DMS 273 (cell line): ENCODE measurements at regions not wholly inside any gene's neighbourhood (a gene's known extent, or its start where the extent isn't known, plus 50 kb on each side); places are given as distances from the start of the nearest gene placed in this dataset.

Source experiments
- DNase-seq: peaks from one replicate; lab custom pipeline; 2025; ENCODE audit not compliant: unreplicated experiment; lab: John Stamatoyannopoulos, UW

DNA sequence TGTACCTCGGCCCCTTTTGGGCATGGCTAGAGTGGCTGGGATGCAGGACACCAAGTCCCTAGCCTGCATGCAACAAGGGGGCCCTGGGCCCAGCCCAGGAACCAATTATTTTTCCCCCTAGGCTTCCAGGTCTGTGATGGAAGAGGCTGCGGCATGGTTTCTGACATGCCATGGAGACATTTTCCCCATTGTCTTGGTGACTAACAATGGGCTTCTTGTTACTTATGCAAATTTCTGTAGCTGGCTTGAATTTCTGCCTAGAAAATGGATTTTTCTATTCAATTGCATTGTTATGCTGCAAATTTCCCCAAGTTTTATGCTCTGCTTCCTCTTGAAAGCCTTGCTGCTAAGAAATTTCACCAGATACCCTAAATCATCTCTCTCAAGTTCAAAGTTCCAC is 1269.6 kb upstream of the CITED2 start:
- DNase-seq = no peak

DNA sequence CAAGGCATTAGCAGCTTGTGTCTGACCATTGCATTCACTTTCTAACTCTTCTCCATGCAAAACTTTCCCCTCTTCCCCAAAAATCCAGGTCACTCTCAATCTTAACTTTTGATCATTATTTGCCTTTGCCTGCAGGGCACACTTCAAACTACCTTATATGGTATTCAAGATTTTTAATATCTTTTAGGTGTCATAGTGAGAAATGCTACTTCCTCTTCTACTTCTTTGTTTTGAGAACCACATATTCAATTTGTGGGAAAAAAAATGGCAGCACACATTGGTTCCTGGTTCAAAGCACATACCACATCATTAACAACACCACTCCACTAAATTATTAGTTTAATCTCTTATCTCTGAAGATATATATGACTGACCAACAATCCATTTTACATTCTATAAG is 1267.0 kb upstream of the CITED2 start:
- no peak for DNase-seq

DNA sequence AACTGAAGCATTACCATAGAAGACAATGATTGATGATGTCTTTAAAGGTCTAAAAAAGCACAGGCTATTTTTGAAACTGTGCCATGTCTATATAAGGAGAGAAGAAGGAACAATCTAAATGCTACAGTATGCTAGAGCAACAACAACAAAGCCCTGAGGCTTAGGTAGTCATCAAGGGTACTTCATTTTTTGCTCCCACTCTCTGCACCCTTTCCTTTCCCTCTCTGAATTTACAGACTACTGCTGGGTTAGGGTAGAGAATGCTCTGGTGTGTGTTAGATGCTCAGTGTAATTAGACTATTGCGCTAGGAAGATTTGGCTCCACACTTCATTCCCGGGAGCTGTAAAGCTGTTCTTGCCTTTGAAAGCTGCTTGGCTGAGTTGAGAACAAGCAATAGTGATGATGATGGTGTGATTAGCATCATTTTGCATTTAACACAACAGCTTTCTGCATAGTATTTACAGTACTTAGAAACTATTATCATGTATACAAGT is 1262.5 kb upstream of the CITED2 start:
- DNase-seq = no peak

DNA sequence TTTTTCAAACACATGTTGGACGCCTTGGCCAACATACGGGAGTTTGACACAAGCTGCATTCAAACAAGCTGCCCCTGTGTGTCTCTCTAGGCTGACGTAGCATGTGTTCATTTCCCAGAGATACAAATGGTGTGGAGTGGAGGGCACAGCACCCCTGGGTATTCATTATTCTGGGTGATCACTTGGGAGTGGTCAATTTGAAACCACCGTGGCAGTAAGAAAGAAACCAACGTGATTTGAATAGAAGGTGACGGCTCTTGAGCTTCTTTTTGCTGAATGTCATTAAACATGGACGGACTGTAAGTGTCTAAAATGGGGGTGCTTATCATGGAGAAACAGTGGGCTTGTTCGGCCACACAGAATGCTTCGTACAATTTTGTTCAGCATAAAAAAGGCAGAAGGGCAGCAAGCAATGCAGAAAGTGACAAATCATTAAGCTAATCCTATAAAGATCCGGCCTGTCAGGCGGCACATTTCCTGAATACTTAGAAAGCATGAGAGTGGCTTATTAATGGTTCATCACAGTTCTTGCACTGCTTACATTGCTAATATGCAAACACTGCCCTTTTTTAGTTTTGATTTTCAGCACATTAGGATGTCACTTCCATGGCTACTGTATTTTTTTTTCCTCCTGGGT is 1261.9 kb upstream of the CITED2 start:
- DNase-seq = no peak

DNA sequence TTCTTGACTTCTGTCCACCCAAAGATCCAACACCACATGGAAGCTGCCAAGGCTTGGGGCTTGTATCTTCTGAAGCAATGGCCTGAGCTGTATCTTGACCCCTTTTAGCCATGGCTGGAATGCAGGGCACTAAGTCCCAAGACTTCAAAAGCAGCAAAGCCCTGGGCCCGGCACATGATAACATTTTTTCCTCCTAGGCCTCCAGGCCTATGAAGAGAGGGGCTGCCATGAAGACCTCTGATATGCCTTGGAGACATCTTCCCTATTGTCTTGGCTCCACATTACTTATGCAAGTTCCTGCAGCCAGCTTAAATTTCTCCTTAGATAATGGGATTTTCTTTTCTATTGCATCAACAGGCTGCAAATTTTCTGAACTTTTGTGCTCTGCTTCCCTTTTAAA is 1252.6 kb upstream of the CITED2 start:
- no peak for DNase-seq

DNA sequence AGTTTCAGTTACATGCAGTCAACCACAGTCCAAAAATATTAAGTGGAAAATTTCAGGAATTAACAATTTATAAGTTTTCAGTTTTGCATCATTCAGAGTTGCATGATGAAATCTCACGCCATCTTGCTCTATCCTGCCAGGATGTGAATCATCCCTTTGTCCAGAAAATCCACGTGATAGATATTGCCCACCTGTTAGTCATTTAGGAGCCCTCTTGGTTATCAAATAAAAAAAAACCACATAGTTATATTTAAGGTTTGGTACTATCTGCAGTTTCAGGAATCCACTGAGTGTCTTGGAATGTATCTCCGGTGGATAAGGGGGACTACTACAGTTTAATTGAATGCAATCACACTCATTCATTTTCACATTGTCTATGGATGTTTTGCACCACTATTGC is 1249.0 kb upstream of the CITED2 start:
- no peak for DNase-seq

DNA sequence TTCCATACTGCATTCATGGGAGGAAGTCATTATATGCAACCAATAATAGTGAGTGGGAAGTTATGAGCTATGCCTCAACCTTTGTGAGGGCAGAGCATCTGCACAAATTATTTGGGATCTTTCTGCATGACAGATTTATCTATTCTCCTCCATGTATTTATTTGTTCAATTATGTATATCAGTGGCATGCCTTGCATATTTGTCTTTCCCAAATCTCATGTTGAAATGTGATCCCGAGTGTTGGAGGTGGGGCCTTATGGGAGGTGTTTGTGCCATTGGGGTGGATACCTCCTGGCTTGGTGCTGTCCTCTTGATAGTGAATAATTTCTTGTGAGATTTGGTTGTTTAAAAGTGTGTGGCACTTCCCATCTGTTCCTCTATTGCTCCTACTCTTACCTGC is 1246.0 kb upstream of the CITED2 start:
- DNase-seq = no peak

DNA sequence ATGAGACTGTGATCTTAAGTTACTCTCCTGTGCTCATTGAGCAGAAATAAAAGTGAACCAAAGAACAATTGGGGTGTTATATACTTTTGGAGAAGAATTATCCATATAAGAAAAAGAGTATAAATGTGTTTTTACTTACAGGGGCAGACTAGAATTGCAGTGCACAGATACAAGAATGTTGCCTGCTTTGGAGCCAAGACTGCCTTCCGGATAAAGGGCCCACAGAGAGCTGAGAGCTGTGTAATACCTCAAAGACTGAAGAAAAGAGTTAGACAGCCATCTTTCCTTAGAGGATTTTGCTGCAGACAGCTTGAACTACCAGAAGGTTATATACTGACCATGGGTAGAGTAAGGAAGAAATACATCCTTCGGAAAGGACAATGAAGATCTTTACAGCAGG is 1235.5 kb upstream of the CITED2 start:
- no peak for DNase-seq

DNA sequence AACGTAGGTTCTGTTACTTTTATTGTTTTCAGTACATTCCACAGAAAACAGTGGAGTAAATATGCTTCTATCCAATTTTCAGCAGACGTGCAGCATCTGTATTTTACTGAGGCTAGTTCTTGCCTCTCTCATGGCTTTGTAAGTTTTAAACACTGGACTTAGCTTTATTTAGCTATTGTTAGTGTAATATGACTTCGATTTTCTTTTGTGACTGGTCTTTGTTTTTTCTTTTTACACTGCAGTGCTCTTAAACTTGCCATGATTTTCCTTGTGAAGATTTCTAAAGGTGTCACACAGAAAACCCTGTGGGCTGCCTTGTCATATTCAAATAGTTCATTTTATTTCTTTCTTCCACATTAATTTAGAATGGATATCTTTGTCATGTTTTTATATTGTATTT is 1234.9 kb upstream of the CITED2 start:
- DNase-seq = no peak

DNA sequence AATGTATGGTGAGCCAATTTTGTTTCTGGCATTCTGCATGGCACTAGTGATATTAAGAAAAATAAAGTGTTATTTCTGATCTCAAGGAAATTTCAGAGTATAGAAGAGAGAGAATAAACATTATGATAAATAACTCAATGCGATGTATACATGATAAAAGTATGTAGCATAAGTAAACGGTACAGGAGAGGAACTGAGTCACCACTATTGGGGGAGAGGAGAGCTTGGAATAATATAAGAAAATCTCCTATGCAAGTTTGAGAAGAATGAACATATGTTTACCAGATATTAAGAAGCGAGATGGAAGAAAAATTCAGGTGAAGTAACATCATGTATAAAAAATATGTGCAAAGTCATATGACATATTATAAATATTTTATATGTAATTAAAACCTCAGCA is 1230.3 kb upstream of the CITED2 start:
- DNase-seq = no peak

DNA sequence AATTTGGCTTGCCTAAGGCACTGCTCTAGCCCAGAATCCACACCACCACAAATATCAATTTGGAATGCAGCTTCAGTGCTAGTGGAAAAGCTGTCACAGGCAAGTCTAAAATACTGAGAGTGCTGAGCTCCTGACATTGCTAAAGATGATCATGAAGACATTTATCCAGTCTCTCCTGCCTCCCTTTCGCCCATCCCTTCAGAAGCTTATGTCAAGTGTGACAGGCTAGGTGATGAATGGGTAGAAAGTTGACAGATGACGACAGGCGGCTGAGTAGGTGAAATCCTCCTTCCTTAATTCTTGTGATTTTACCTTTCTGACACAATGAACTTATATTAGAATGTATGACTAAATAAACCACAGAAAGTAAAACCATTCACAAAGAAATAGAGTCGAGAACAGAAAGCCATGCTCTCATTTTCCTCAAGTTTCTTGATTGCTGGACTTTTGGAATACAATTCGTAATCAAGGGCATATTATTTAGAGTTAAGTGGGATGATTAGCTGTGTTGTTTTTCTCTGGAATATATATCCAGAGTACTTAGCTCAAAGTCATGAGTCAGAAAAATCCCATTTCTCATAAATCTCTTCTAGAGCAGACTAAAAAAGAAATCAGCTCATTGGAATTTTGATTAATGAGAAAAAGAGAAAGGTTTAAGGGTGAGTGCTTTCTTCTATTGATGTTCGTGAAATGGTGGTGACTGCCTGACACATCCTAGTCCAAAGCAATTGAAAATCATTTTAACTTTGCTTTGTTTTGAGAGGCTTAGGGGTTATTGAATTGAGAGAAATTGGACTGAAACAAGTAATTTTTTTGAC is 1228.2 kb upstream of the CITED2 start:
- no peak for DNase-seq

DNA sequence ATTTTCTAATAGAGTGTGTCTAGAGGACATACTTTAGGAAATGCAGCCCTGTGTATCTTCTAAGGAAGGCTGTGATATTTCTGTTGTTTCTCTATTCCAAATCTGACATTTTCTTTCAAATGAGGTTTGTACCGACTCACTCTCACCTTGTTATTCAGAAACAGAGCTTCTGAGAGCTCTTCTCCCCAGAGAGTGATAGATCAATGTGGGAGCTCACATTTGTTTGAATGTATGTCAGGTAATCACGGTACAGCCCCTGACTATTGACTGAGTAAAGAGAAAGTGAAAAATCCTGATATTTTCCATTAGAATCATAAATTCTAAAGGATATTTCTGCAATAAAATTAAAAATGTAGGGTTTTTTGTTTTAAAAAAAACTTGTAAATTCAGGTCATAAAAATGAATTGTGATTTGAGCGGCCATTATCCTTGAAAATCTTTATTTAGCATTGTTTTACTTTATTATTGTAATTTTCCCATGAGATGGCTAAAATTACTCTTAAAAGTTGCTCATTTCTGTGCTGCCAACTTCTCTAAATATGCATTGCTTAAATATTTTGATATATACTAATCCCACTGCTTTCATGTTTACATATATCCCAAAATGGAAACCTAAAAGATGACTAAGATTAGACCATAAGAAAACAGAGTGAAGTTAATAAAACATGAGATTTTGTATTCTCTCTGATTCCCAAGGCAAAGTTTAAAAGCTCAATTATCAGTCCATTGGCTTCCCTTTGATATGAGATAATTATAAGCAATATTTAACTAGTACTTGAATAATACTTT is 1226.8 kb upstream of the CITED2 start:
- DNase-seq = no peak

DNA sequence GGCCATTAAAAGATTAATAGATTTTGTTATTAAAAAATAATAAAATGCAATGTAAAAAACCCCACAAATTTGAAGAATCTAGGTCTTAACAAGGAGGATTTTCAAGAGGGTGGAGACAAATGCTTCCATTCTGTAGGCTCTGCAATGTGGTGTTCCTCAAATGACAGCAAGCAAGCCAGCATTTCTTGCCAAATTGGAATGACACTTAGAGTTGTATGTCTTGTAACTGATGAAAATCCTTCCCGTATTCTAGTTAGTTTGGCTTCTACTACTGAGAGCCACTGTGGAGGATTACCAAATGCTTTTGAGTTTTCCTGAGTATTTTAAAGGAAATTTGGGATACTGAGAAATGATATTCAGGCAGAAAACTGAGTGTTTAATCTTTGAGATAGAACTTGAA is 1225.5 kb upstream of the CITED2 start:
- no peak for DNase-seq

DNA sequence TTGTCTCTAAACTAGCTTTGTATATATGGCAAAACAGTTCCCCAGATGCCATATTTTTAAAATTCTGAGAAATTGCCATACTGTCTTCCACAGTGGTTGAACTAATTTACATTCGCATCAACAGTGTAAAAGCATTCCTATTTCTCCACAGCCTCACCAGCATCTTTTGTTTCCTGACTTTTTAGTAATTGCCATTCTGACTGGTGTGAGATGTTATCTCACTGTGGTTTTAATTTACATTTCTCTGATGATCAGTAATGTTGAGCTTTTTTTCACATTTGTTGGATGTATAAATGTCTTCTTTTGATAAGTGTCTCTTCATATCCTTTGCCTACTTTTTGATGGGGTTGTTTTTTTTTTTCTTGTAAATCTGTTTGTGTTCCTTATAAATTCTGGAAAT is 1222.7 kb upstream of the CITED2 start:
- DNase-seq = no peak

DNA sequence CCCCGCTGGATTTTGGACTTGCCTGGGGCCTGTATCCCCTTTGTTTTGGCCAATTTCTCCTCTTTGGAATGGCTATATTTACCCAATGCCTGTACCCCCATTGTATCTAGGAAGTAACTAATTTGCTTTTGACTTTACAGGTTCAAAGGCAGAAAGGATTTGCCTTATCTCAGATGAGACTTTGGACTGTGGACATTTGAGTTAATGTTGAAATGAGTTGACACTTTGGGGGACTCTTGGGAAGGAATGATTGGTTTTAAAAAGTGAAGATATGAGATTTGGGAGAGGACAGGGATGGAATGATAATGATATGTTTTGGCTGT is 1220.3 kb upstream of the CITED2 start:
- DNase-seq = no peak

DNA sequence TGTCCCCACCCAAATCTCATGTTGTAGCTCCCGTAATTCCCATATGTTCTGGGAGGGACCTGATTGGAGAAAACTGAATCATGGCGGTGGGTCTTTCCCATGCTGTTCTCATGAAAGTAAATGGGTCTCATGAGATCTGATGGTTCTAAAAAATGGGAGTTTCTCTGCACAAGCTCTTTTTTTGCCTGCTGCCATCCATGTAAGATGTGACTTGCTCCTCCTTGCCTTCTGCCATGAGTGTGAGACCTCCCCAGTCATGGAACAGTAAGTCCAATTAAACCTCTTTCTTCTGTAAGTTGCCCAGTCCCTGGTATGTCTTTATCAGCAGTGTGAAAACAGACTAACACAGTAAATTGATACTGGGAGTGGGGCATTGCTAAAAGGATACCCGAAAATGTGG is 1218.4 kb upstream of the CITED2 start:
- no peak for DNase-seq

DNA sequence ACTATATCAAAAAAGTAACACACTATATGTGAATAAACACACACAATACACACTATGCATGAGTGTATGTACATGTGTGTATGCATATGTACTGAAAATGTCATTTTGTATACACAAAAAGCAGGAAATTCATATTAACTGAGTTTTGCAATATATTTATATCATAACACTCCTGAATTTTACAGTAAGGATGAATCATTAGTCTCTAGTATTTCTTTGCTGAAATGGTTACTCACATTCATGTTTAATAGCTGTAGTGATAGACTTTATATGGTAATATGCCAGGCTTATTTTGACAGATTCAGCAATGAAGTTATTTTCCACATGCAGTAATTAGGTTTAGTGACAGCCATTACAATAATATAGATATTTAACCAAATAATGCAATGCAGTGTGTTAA is 1216.2 kb upstream of the CITED2 start:
- no peak for DNase-seq

DNA sequence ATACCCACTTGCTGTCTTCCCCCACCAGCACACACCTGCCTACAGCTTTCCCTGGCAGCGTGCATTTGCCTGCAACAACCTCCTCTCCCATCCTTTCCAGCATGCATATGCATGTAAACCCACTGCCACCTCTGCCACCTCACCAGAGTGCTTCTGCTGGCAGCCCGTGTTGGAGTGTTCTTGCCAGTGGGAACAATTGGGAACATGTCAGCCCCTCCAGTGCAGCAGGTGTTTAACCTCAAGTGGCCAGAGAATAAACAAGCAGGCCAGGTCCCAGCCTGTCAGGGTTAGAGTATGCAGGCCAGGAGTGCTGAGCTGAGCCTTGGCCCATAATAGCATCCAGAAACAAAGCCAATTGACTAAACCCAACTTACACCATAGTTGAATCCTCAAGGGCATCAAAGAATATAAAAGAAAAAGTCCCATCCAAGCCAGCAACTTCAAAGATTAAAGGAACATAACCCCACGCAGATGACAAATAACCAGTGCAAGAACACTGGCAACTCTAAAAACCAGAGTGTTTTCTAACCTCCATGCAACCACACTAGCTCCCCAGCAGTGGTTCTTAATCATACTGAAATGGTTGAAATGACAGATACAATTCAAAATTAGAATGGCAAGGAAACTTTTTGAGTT is 1212.1 kb upstream of the CITED2 start:
- no peak for DNase-seq

DNA sequence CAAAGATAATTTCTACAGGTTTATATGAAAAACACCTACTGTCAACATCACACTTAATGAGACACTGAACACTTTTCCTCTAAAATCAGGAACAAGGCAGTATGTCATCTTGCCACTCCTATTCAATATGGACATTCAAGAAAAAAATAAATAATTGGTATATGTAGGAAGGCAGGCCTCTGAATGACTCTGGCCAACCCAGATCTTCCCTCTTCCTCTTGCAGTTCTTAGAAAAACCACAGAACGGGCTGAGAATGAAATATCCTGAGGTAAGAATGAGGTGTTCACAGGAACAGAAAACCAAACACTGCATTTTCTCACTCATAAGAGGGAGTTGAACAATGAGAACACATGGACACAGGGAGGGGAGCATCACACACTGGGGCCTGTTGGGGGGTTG is 1207.2 kb upstream of the CITED2 start:
- DNase-seq = no peak

DNA sequence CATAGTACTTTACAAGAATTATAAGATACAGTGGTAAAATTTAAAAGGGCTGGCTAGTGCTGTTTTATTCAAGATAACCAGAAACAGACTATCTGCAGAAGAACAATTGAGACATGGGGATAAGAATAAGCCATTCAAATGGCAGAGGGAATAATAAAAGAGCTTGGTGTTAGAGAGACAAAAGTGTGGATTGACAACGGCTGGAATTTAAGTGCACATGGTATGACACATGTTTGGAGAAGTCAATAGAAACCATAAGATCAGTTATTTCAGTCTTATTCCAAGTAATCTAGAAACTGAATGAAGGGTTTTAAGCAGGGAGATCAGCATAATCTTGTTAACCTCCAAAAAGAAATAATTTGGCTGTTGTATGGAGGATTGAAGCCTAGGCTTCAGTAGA is 1205.5 kb upstream of the CITED2 start:
- DNase-seq = no peak

DNA sequence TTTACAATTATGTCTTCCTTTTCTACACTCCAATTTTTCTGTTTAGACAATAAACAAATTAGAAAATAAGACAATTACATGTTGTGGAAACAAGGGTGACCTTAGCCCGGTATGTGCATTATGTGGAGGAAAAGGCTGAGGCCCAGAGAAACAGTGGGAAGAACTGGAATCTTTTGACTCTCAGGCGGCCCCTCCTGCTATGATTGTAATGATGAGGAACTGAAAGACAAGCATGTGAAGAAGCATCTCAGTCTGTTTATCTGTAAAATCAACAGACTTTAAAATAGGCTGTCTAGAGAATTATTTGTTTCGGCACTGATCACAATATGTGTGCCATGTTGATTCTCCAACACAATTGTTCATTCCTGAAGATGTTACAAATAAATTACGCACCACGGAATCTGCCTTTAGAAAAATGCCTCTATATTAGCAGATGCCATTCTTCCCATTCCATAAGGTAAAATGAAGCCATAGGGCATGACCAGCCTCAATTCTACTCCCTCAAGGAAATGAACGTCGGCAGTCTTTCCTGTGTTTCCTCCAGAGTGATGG is 1201.6 kb upstream of the CITED2 start:
- no peak for DNase-seq
